ENCODE measurements at regions not wholly inside any gene's neighbourhood (a gene's known extent, or its start where the extent isn't known, plus 50 kb on each side); places are given as distances from the start of the nearest gene placed in this dataset.

DNA sequence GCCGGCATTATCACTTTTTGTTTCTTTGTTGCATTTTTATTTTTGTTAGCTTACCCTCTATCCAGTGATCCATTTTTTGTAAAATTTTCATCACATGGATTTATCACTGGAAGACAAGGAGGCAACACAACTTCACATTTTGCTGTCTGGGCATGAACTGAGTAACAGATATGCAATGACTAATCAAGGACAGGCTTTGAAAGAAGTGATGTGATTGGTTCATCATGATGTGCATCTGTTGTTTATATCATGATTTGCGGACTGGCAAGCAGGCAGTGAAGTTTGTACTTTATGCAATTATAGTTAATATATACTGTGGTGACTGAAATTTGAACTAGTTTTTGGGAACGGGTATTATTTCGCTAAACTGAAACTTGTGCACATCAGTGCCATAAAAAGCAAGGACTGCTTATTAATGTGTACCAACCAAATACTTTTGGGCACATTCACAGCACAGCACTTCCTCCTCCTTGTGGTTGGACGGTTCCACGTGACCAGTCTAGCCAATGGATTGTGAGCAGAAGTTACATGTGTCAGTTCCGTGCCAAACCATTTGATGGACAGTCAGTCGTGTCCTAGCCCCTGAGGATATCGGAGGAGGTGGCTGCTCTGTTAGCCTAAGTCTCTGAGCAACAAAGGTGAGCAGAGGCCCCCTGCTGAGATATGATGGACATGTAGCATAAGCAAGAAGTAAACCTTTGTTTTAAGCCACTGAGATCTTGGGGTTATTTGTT is 201.4 kb upstream of the SIX2 start:
- no peak for TF ChIP-seq POLR2A (IDR thresholded peaks at IDR 0.05; ENCODE audit: extremely low read depth, insufficient read length)
- TF ChIP-seq, protein P1, sequence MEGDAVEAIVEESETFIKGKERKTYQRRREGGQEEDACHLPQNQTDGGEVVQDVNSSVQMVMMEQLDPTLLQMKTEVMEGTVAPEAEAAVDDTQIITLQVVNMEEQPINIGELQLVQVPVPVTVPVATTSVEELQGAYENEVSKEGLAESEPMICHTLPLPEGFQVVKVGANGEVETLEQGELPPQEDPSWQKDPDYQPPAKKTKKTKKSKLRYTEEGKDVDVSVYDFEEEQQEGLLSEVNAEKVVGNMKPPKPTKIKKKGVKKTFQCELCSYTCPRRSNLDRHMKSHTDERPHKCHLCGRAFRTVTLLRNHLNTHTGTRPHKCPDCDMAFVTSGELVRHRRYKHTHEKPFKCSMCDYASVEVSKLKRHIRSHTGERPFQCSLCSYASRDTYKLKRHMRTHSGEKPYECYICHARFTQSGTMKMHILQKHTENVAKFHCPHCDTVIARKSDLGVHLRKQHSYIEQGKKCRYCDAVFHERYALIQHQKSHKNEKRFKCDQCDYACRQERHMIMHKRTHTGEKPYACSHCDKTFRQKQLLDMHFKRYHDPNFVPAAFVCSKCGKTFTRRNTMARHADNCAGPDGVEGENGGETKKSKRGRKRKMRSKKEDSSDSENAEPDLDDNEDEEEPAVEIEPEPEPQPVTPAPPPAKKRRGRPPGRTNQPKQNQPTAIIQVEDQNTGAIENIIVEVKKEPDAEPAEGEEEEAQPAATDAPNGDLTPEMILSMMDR (IDR thresholded peaks at IDR 0.05; ENCODE audit: low read depth, low read length), result no peak

Measured in NB4 (cell line).